ENCODE measurements at regions not wholly inside any gene's neighbourhood (a gene's known extent, or its start where the extent isn't known, plus 50 kb on each side); places are given as distances from the start of the nearest gene placed in this dataset.
A peak's percentile ranks its signal among the peaks of the same experiment; 100 is the strongest.
"Not testable (repeated sequence)": the region's sequence is repeated elsewhere in the genome, so short reads cannot be mapped to it uniquely, and the experiment has no call there.

DNA sequence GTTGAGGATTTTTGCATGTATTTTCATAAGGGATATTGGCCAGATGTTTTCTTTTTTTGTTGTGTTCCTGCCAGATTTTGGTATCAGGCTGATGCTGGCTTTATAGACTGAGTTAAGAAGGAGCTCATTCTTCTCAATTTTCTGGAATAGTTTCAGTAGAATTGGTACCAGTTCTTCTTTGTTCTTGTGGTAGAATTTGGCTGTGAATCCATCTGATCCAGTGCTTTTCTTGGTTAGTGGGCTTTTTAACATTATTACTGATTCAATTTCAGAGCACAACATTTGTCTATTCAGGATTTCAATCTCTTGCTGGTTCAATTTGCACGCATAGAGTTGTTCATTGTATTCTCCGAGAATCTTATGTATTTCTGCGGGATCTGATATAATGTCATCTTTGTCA is 136.5 kb upstream of the FOXG1 start:
- no peaks in the 10 kb centered on the region for H3K36me3 Mint-ChIP-seq (ENCODE audit: low read depth)
- no peak overlapping the region for H3K27ac Mint-ChIP-seq
- H3K4me1 Mint-ChIP-seq = no peaks in the 10 kb centered on the region
- no peak for ATAC-seq
- no peak for DNase-seq
- H3K9me3 Mint-ChIP-seq = peaks cover 21% of the 10 kb centered on the region
- H3K27me3 Mint-ChIP-seq = no peaks in the 10 kb centered on the region
- H3K4me3 Mint-ChIP-seq = no peak overlapping the region

DNA sequence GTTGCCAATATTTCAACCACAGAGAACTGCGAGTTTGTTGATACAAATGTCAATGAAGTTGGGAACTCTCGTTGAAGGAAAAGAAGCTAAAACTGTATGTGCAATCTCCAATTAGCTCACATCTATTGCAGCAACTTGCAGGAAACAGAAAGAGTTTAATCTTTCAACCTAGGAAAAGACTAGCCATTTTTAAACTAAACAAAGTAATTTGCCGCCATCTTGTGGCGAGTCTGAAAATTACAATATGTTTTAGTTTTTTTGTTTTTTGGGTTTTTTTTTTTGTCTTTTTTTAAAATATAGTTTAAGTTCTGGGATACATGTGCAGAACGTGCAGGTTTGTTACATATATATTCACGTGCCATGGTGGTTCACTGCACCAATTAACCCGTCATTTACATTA is 131.2 kb upstream of the FOXG1 start:
- Mint-ChIP-seq H3K27ac (no peak overlapping the region), H3K4me1 (no peaks in the 10 kb centered on the region), H3K4me3 (no peak overlapping the region), H3K9me3 (peaks cover 16% of the 10 kb centered on the region), H3K36me3 (ENCODE audit: low read depth) (no peaks in the 10 kb centered on the region), H3K27me3 (no peaks in the 10 kb centered on the region)
- DNase-seq (peak; percentile 1), ATAC-seq (no peak)

DNA sequence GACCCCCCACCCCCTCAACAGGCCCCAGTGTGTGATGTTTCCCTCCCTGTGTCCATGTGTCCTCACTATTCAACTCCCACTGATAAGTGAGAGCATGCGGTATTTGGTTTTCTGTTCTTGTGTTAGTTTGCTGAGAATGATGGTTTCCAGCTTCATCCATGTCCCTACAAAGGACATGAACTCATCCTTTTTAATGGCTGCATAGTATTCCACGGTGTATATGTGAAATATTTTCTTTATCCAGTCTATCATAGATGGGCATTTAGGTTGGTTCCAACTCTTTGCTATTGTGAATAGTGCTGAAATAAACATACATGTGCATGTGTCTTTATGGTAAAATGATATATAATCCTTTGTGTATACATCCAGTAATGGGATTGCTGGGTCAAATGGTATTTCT is 130.8 kb upstream of the FOXG1 start:
- H3K9me3 Mint-ChIP-seq = peaks cover 12% of the 10 kb centered on the region
- not testable (repeated sequence) for H3K27me3 Mint-ChIP-seq; H3K4me3 Mint-ChIP-seq; H3K36me3 Mint-ChIP-seq (ENCODE audit: low read depth); DNase-seq; ATAC-seq; H3K4me1 Mint-ChIP-seq; H3K27ac Mint-ChIP-seq

DNA sequence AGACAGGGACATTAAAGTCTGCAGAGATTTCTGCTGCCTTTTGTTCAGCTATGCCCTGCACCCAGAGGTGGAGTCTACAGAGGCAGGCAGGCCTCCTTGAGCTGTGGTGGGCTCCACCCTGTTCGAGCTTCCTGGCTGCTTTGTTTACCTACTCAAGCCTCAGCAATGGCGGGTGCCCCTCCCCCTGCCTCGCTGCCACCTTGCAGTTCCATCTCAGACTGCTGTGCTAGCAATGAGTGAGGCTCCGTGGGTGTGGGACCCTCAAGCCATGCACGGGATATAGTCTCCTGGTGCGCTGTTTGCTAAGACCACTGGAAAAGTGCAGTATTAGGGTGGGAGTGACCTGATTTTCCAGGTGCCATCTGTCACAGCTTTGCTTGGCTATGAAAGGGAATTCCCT is 125.4 kb upstream of the FOXG1 start:
- not testable (repeated sequence) for H3K27me3 Mint-ChIP-seq; H3K4me1 Mint-ChIP-seq; ATAC-seq; H3K9me3 Mint-ChIP-seq; DNase-seq; H3K4me3 Mint-ChIP-seq; H3K27ac Mint-ChIP-seq; H3K36me3 Mint-ChIP-seq (ENCODE audit: low read depth)

DNA sequence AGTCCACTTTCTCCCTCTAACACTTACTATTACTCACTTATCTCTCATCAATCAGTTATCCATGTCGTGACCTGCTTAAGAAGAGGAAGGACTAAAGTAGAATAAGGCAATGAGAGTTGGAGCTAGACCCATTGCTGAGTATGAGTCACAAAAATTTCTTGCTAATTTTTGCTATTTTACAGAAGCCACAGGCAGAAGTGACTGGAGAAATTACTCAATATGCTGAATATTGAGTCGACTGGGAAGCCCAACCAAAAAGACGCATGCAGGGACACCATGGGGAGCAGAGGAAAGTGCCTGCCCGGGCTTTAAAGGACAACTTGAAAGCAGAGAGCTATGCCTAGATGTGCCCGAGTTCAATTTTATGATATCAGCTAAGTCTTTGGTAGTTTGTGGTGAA is 115.4 kb upstream of the FOXG1 start:
- H3K27ac Mint-ChIP-seq = no peak overlapping the region
- no peaks in the 10 kb centered on the region for H3K27me3 Mint-ChIP-seq
- no peak overlapping the region for H3K4me3 Mint-ChIP-seq
- ATAC-seq = no peak
- H3K9me3 Mint-ChIP-seq = peaks cover 13% of the 10 kb centered on the region
- no peaks in the 10 kb centered on the region for H3K4me1 Mint-ChIP-seq
- no peak for DNase-seq
- no peaks in the 10 kb centered on the region for H3K36me3 Mint-ChIP-seq (ENCODE audit: low read depth)

DNA sequence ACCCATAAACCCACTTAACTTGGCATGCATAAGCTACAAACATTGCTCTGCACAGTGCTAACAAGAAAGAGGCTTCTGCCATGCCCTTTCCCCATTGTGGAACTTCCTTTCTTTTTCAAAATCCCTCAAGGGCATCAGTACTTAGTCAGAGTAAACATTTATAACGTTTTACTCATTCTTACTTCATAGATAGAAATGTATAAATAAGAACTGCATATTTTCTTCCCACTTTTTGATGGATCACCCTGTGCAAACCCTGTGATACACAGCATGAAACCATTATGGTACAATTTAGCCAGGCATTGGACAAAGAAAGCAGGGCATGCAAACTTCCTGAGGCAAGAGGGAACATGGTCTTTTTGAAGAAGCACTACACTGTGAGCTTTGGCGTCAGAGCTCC is 113.8 kb upstream of the FOXG1 start:
- H3K4me1 Mint-ChIP-seq = no peaks in the 10 kb centered on the region
- ATAC-seq (no peak), DNase-seq (no peak)
- no peak overlapping the region for H3K27ac Mint-ChIP-seq
- no peaks in the 10 kb centered on the region for H3K27me3 Mint-ChIP-seq
- no peak overlapping the region for H3K4me3 Mint-ChIP-seq
- H3K9me3 Mint-ChIP-seq = peaks cover 13% of the 10 kb centered on the region
- no peaks in the 10 kb centered on the region for H3K36me3 Mint-ChIP-seq (ENCODE audit: low read depth)

DNA sequence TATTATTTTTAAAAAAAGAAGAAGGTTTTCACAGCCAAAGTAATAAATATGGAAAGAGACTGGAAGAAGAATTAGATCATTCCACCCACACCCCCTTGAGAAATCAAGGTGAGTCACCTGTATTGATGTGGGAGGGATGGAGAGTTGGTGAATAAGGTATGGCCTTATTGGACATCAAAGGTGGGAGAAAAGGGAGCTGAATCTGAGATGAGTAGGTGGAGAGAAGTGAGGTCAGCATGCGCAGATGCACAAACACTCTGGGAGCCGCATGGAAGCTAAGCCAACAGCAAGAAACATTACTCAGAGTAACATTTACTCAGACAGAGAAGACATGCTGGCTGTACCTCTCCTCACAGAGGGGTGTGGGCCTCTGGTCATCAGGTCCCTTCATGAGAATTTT is 113.1 kb upstream of the FOXG1 start:
- Mint-ChIP-seq H3K4me3 (no peak overlapping the region), H3K27me3 (no peaks in the 10 kb centered on the region), H3K9me3 (peaks cover 13% of the 10 kb centered on the region), H3K27ac (no peak overlapping the region), H3K4me1 (no peaks in the 10 kb centered on the region), H3K36me3 (ENCODE audit: low read depth) (no peaks in the 10 kb centered on the region)
- no peak for DNase-seq
- ATAC-seq = no peak

DNA sequence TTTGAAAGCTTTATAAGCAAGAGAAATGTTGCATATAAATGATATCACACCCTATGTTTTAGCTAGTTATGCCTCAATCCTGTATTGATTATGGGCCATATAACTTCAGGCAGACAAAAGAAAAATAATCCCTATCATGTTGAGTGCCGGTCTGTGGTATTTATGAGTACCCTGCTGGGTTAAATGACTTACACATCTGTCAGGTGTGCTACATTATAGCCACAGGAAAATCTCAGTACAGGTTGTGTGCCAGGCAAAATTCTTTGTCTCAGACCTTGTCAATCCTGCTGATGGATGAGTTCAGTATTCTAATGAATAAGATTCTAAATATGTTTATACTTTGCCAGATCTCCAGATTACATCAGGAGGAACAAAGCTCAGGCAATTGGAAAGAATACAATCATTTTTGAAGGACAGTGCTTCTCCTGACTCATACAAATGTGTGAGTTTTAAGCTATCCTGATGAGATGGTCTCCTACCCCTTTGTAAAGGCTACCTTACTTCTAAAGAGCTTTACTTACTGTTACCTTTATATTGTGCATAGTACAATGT is 109.8 kb upstream of the FOXG1 start:
- Mint-ChIP-seq H3K27me3 (no peaks in the 10 kb centered on the region), H3K27ac (no peak overlapping the region), H3K36me3 (ENCODE audit: low read depth) (no peaks in the 10 kb centered on the region), H3K9me3 (peaks cover 8% of the 10 kb centered on the region), H3K4me1 (no peaks in the 10 kb centered on the region), H3K4me3 (no peak overlapping the region)
- ATAC-seq (no peak), DNase-seq (no peak)

DNA sequence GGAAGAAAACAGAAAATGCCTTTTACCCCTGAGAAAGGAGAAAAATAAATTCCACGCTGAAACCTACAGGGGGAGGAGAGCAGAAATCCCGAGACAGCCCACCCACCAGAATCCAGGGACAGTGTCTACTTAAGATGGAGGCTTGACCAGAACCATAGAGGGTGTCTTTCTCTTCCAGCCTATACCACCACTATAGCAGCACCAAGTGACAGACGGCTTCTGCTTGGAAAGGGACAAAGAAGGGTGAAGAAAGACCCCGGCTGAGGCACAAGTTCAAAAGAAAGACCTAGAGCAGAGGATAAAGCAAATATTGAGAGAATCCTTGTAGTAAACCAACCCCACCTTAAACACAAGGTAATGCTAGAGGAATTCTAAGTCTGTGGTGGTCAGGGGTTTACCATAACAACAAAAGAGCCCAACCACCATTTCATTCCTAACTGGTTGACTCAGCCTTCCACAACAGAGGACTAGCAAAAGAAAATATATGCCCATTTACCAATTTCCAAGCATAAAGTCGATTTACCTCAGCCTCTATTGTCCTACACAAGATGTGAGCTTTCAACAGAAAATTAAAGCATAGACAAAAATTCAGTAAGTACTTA is 105.3 kb upstream of the FOXG1 start:
- Mint-ChIP-seq H3K27ac (no peak overlapping the region), H3K4me3 (no peak overlapping the region), H3K36me3 (ENCODE audit: low read depth) (no peaks in the 10 kb centered on the region), H3K9me3 (peaks cover 4% of the 10 kb centered on the region), H3K4me1 (no peaks in the 10 kb centered on the region), H3K27me3 (no peaks in the 10 kb centered on the region)
- ATAC-seq (no peak), DNase-seq (no peak)

DNA sequence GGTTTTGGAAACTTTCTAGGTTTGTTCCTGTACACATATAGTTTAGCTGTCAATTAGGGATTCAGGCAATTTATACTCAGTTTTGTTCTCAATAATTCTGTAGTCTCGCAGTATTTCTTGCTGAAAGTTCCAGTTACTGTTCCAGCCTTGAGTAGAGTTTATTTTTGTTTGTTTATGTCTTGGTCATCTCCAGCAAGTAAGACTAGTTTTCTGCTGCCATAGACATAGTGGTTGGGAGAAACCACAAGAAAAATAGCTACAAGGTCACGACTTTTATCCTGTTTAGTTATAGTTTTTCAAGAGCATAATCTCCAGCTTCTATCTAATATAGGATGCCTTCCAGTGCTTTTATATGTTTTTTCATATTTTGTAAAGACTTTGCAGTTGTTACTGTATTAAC is 99.6 kb upstream of the FOXG1 start:
- Mint-ChIP-seq H3K27me3 (no peaks in the 10 kb centered on the region), H3K27ac (no peak overlapping the region), H3K4me1 (no peaks in the 10 kb centered on the region), H3K9me3 (peaks cover 11% of the 10 kb centered on the region), H3K36me3 (ENCODE audit: low read depth) (no peaks in the 10 kb centered on the region), H3K4me3 (no peak overlapping the region)
- DNase-seq (no peak), ATAC-seq (no peak)

DNA sequence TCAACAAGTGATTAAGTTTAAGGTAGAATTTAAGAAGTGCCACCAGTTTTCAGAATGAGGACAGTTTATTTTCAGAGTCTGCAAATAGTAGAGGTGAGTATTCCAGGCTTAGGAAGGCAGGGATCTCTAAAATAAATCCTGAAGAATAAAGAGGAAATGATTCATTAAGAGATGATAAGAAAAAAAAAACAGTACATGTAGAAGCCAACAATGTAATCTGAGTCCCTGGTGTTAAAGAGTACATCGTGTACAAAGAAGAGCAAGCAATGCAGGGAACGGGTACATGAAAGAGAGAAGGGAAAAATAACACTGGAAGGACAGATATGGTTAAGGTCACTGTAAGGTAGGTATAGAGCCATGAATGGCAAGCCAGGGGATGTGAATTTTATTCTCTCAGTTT is 95.2 kb upstream of the FOXG1 start:
- Mint-ChIP-seq H3K9me3 (peaks cover 17% of the 10 kb centered on the region), H3K27me3 (no peaks in the 10 kb centered on the region), H3K36me3 (ENCODE audit: low read depth) (no peaks in the 10 kb centered on the region), H3K4me1 (no peaks in the 10 kb centered on the region), H3K27ac (no peak overlapping the region), H3K4me3 (no peak overlapping the region)
- no peak for ATAC-seq
- no peak for DNase-seq

DNA sequence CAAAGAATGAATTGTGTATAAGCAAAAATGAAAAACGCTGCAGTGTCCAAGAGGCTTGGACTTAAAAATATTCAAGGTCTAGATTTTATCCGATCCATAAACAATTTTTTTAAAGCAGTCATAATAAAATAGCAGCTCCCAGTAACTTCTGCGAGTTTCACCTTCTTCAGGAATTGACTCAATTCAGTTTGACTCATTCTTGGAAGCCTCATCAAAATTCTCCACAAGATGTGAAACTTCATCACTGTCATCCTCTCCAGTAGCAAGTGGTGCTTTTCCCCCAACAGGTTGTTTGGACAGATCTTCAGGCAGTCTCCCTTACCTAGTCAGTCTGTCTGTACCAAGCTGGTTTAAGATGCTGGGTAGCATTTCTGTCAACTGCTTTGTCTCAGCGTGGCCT is 93.5 kb upstream of the FOXG1 start:
- Mint-ChIP-seq H3K27me3 (no peaks in the 10 kb centered on the region), H3K4me1 (no peaks in the 10 kb centered on the region), H3K4me3 (no peak overlapping the region), H3K27ac (no peak overlapping the region), H3K36me3 (ENCODE audit: low read depth) (no peaks in the 10 kb centered on the region), H3K9me3 (peaks cover 14% of the 10 kb centered on the region)
- no peak for DNase-seq
- ATAC-seq = no peak

DNA sequence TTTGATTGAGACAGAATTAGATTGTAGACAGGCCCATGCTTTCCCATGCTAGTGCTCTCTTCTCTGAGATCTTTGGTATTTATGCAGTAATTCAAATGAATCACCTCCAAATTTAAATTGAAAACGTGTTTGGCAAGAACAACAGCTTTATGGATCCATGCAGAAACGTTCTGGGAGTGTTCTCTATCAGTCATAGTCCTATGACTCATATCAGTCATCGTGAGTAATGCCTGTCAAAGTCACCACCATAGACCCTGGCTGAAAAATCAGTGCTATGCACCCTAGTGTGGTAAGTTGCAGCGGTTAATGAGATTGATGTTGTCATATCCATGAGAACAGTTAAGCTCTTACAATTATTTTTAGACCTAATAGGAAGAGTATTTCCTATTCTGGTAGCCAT is 90.1 kb upstream of the FOXG1 start:
- no peaks in the 10 kb centered on the region for H3K36me3 Mint-ChIP-seq (ENCODE audit: low read depth)
- no peak overlapping the region for H3K4me3 Mint-ChIP-seq
- ATAC-seq (no peak), DNase-seq (no peak)
- peaks cover 10% of the 10 kb centered on the region for H3K9me3 Mint-ChIP-seq
- H3K27me3 Mint-ChIP-seq = no peaks in the 10 kb centered on the region
- no peaks in the 10 kb centered on the region for H3K4me1 Mint-ChIP-seq
- H3K27ac Mint-ChIP-seq = no peak overlapping the region

DNA sequence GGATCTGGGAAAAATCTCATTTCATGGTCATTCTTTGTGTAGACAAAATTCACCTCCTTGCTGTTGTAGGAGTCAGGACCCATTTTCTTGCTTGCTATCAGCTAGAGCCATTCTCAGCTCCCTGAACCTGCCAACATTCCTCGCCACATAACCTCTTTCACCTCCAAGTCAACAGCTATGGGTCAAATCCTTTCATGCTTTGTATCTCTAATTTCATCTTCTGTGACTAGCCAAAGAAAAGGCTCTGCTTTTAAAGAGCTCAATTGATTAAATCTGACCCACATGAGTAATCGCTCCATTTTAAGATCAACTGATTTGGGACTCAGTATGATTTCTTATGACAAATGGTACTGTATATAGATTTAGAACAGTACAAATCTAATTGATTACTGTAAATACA is 89.2 kb upstream of the FOXG1 start:
- H3K27ac Mint-ChIP-seq = no peak overlapping the region
- H3K36me3 Mint-ChIP-seq (ENCODE audit: low read depth) = no peaks in the 10 kb centered on the region
- no peaks in the 10 kb centered on the region for H3K4me1 Mint-ChIP-seq
- H3K9me3 Mint-ChIP-seq = peaks cover 6% of the 10 kb centered on the region
- no peak overlapping the region for H3K4me3 Mint-ChIP-seq
- no peak for ATAC-seq
- DNase-seq = no peak
- H3K27me3 Mint-ChIP-seq = no peaks in the 10 kb centered on the region

DNA sequence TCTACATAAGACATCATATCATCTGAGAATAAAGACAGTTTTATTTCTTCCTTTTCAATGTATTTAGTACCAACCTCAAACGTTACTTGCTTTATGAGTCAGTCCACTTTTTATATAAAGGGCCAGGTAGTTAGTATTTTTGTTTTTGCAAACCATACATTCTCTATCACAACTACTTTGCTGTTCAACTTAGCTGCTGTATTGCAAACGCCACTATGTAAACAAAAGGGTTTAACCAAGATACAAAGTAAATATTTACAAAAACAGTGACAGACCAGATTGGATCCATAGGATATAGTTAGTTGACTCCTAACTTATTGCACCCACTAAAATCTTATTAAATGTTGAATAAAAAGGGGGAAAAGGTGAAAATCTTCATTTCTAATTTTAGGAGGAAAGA is 87.7 kb upstream of the FOXG1 start:
- H3K36me3 Mint-ChIP-seq (ENCODE audit: low read depth) = no peaks in the 10 kb centered on the region
- ATAC-seq (no peak), DNase-seq (no peak)
- no peak overlapping the region for H3K27ac Mint-ChIP-seq
- H3K4me1 Mint-ChIP-seq = no peaks in the 10 kb centered on the region
- no peak overlapping the region for H3K4me3 Mint-ChIP-seq
- peaks cover 4% of the 10 kb centered on the region for H3K9me3 Mint-ChIP-seq
- H3K27me3 Mint-ChIP-seq = no peaks in the 10 kb centered on the region

DNA sequence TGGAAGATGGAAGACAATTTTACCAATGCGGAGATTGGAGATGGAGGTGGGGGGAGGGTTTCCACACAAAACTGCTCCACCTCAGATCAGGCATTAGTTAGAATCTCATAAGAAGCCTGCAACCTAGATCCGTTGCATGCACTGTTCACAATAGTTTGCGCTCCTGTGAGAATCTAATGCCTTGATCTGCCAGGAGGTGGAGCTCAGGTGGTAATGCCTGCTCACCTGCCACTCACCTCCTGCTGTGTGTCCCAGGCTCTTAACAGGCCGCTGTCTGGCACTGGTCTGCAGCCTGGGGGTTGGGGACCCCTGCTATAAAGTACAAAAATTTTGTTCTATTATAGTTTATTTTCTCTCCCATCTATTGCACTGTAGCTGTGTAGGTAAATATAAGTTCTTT is 84.9 kb upstream of the FOXG1 start:
- no peak overlapping the region for H3K27ac Mint-ChIP-seq
- H3K36me3 Mint-ChIP-seq (ENCODE audit: low read depth) = no peaks in the 10 kb centered on the region
- H3K27me3 Mint-ChIP-seq = no peaks in the 10 kb centered on the region
- DNase-seq (no peak), ATAC-seq (no peak)
- H3K4me1 Mint-ChIP-seq = no peaks in the 10 kb centered on the region
- H3K9me3 Mint-ChIP-seq = peaks cover 19% of the 10 kb centered on the region
- no peak overlapping the region for H3K4me3 Mint-ChIP-seq
